Activated CD8-positive, alpha-beta T cell treated with anti-CD3 and anti-CD28 coated beads for 36 hours (primary cell): ENCODE measurements at regions not wholly inside any gene's neighbourhood (a gene's known extent, or its start where the extent isn't known, plus 50 kb on each side); places are given as distances from the start of the nearest gene placed in this dataset.
A peak's percentile ranks its signal among the peaks of the same experiment; 100 is the strongest.

ENCODE experiments used
- ATAC-seq: fragments of 200-7000 bp; cut with Tn5 transposase; one replicate; pipeline ENCODE4 v1.10.0; 2021; ENCODE audit warnings: mild to moderate bottlenecking, moderate library complexity
- CTCF ChIA-PET: fragments of 350-600 bp; sonication (Branson Sonifier 250); formaldehyde crosslinking; loops from one replicate; lab custom pipeline; 2021; ENCODE audit warnings: antibody characterized with exemption; lab: Charles Lee
- POLR2A ChIA-PET: fragments of 350-600 bp; sonication (Branson Sonifier 250); formaldehyde crosslinking; loops from one replicate; lab custom pipeline; 2021; ENCODE audit warnings: antibody characterized with exemption; lab: Charles Lee
- DNase-seq: peaks from one replicate; pipeline ENCODE4 v3.0.0-alpha.2; 2020
- H3K27ac Mint-ChIP-seq: one replicate; pipeline ENCODE4 v1.8.0; 2021; ENCODE audit warnings: mild to moderate bottlenecking, mixed read lengths
- H3K27me3 Mint-ChIP-seq: one replicate; pipeline ENCODE4 v1.8.0; 2021; ENCODE audit warnings: mixed read lengths
- H3K36me3 Mint-ChIP-seq: one replicate; pipeline ENCODE4 v1.8.0; 2021; ENCODE audit warnings: low read depth, mixed read lengths
- H3K4me1 Mint-ChIP-seq: one replicate; pipeline ENCODE4 v1.8.0; 2021; ENCODE audit warnings: low read depth, mixed read lengths
- H3K4me3 Mint-ChIP-seq: one replicate; pipeline ENCODE4 v1.8.0; 2021; ENCODE audit warnings: mild to moderate bottlenecking, moderate library complexity, mixed read lengths
- H3K9me3 Mint-ChIP-seq: one replicate; pipeline ENCODE4 v1.8.0; 2021; ENCODE audit warnings: mixed read lengths
- intact Hi-C: fragments of 100-400 bp; cut with micrococcal nuclease; formaldehyde crosslinking; loops from one replicate; pipeline ENCODE4 v1.10.0; 2022
- TF ChIP-seq, protein P1 (sequence below): fragments of 200-600 bp; IDR thresholded peaks from one replicate; pipeline ENCODE4 v1.8.0; 2022; ENCODE audit warnings: antibody characterized with exemption, mild to moderate bottlenecking

DNA sequence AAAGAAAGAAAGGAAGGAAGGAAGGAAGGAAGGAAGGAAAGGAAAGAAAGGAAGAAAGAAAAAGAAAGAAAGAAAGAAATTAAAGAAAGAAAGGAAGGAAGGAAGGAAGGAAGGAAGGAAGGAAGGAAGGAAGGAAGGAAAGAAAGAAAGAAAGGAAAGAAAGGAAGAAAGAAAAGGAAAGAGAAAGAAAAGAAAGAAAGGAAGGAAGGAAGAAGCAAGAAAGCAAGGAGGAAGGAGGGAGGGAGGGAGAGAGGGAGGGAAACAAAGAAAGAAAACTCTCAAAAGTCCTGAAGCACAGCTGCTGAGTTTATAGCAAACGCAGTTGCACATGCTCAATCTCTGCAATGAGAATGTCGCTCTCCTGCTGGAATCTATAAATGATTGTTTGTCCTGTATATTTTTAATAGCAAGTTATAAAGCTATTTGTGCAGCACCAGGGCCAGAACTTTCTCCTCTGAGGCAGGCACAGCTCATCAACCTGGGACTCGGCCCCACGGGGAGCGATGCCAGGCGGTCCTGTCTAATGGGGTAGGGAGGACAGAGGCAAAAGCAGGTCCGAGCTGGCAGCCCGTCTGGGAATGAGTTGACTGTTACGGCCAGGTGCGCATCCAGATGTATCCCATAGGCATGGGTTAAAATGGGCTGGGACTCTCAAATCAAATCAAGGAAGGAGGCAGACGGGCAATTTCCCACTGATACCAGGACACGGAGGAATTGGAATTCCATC lies 118.0 kb upstream of the PFKP start:
- Mint-ChIP-seq H3K27ac (no peak overlapping the region), H3K4me3 (no peak overlapping the region), H3K4me1 (peaks cover 21% of the 10 kb centered on the region), H3K27me3 (peaks cover 24% of the 10 kb centered on the region), H3K9me3 (no peaks in the 10 kb centered on the region), H3K36me3 (no peaks in the 10 kb centered on the region)
- ChIA-PET CTCF (interaction anchor here (1.8 kb wide), 1 partner anchor 21 kb away, joined by 6 read pairs; no protein-coding TSS in a partner anchor), POLR2A (no interaction called here)
- TF ChIP-seq, protein P1, sequence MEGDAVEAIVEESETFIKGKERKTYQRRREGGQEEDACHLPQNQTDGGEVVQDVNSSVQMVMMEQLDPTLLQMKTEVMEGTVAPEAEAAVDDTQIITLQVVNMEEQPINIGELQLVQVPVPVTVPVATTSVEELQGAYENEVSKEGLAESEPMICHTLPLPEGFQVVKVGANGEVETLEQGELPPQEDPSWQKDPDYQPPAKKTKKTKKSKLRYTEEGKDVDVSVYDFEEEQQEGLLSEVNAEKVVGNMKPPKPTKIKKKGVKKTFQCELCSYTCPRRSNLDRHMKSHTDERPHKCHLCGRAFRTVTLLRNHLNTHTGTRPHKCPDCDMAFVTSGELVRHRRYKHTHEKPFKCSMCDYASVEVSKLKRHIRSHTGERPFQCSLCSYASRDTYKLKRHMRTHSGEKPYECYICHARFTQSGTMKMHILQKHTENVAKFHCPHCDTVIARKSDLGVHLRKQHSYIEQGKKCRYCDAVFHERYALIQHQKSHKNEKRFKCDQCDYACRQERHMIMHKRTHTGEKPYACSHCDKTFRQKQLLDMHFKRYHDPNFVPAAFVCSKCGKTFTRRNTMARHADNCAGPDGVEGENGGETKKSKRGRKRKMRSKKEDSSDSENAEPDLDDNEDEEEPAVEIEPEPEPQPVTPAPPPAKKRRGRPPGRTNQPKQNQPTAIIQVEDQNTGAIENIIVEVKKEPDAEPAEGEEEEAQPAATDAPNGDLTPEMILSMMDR: no peak
- intact Hi-C loops: no loop called here
- DNase-seq (no peak), ATAC-seq (no peak)

DNA sequence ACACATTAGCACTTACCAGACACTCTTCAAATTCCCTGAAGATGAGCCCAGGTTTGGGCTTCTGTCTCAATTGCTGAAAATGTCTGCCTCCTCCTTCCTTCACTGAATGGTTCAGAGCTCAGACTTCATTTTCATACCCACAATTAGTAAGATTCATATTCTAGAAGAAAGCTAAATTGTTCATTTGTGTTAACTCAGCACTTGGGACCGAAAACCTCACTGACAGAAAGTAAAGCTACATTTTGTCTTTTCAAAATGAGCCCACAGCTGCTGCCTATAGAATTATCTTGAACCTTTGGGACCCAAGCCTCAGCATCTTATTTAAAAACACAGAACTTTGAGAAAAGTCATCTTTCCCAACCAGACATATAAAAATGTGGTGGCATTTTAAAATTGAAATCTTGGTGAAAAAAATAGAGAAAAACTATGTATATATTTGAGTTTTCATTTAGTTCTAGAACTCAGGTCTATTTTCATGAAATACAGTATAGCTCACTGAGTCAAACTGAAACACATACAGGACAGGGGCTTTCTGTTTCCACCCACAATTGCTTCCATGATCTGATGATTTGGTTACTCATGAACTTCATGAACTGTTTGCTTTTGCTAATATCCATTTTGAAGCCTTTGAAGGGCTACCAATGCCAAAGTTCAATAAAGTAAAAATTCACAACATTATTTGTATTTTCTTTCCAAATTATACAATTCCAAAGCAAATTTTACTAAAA lies 119.1 kb upstream of the PFKP start:
- TF ChIP-seq, protein P1: no peak
- ChIA-PET POLR2A (no interaction called here), CTCF (interaction anchor here (1.2 to 1.8 kb wide), 2 partner anchors 10 to 20 kb away, joined by 3 to 6 read pairs; no protein-coding TSS in a partner anchor)
- intact Hi-C loops: no loop called here
- ATAC-seq (peak; percentile 69), DNase-seq (peak; percentile 54)
- peak overlapping the region; percentile 55 for H3K27ac Mint-ChIP-seq
- no peaks in the 10 kb centered on the region for H3K36me3 Mint-ChIP-seq
- H3K27me3 Mint-ChIP-seq: peaks cover 30% of the 10 kb centered on the region
- H3K4me3 Mint-ChIP-seq: no peak overlapping the region
- no peaks in the 10 kb centered on the region for H3K9me3 Mint-ChIP-seq
- peaks cover 21% of the 10 kb centered on the region for H3K4me1 Mint-ChIP-seq

DNA sequence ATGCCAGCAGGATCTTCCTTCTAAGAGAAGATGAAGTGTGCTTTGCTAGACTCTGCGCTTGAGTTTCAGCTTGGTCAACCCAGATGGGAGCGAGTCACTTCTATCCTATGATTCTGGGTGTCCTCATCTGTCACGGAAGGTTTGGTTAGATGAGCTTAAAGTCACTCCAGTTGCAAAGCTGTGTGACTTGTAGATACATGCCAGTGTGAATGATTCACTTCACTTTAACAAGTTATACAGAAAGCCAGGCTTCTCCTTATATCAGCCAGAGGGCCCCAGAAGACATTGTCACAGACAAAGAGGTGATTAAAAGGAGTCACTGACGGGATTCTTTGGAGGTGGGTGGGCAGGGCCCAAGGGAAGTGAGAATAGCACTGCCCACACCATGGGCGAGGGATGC lies 122.6 kb upstream of the PFKP start:
- Mint-ChIP-seq H3K27ac (no peak overlapping the region), H3K36me3 (no peaks in the 10 kb centered on the region), H3K4me1 (peaks cover 14% of the 10 kb centered on the region), H3K27me3 (peaks cover 30% of the 10 kb centered on the region), H3K9me3 (no peaks in the 10 kb centered on the region), H3K4me3 (no peak overlapping the region)
- ChIA-PET POLR2A (no interaction called here), CTCF (no interaction called here)
- ATAC-seq: no peak
- TF ChIP-seq, protein P1: no peak
- intact Hi-C loops: no loop called here
- no peak for DNase-seq

DNA sequence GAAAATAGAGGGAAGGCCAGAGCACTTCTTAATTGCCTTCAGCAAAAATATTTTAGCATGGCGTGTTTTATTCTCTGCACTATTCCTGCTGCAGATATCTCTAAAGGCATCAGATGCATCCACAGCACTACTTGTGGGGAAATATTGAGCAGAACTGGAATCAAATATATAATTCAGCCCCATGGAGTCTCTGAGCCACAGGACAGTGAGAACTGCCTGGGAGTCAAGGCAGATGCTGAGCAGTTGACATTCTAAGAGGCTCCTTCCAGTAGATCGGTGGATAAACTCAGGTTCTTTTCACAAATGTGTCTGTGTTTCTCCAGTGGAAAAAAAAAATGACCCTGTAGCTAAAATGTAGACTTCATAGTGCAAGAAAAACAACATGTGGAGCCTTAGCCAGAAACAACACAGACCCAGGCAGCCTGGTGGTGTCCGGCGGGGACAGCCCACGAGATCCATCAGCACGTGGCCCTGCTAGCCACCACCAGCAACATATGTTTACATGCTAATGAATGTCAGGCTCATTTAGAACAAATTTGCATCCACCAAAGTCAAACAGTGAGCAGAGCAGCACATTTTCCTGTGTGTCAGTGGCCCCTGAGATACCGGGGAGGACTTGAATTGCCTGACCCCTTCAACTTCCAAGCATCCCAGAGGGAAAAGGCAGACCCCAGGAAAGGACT lies 123.3 kb upstream of the PFKP start:
- Mint-ChIP-seq H3K36me3 (no peaks in the 10 kb centered on the region), H3K9me3 (no peaks in the 10 kb centered on the region), H3K4me1 (peaks cover 10% of the 10 kb centered on the region), H3K4me3 (no peak overlapping the region), H3K27ac (no peak overlapping the region), H3K27me3 (peaks cover 33% of the 10 kb centered on the region)
- DNase-seq: no peak
- ChIA-PET CTCF (no interaction called here), POLR2A (no interaction called here)
- ATAC-seq: no peak
- intact Hi-C loops: no loop called here
- TF ChIP-seq, protein P1: no peak
